Neural cell (in vitro differentiated cells): ENCODE measurements at regions not wholly inside any gene's neighbourhood (a gene's known extent, or its start where the extent isn't known, plus 50 kb on each side); places are given as distances from the start of the nearest gene placed in this dataset.

Experiments
- H2AFZ ChIP-seq: fragments of 200-600, 300-800 bp; sonication (generic), shearing (Covaris generic); 2 replicates; pipeline ENCODE4 v1.6.0; 2014; ENCODE audit warnings: low read depth, mild to moderate bottlenecking, antibody characterized with exemption, low read length, moderate library complexity
- H3F3A ChIP-seq: fragments of 200-600 bp; shearing (Covaris generic); 2 replicates; pipeline ENCODE4 v1.6.1; 2016; ENCODE audit warnings: mild to moderate bottlenecking, moderate library complexity, mixed read lengths, antibody characterized with exemption, low read length; ENCODE audit not compliant: insufficient read depth, poor library complexity, severe bottlenecking
- H3K27ac ChIP-seq: fragments of 200-600, 300-800 bp; sonication (generic), shearing (Covaris generic); 2 replicates; pipeline ENCODE4 v1.5.1; 2014; ENCODE audit warnings: mild to moderate bottlenecking, low read length, moderate library complexity
- H3K27me3 ChIP-seq: fragments of 300-800, 200-600 bp; sonication (generic), shearing (Covaris generic); 2 replicates; pipeline ENCODE4 v1.6.0; 2014; ENCODE audit warnings: mild to moderate bottlenecking, low read depth, low read length, moderate library complexity; ENCODE audit not compliant: insufficient read depth
- H3K36me3 ChIP-seq: fragments of 300-800, 200-600 bp; sonication (generic), shearing (Covaris generic); 2 replicates; pipeline ENCODE4 v1.5.1; 2014; ENCODE audit warnings: mild to moderate bottlenecking, antibody characterized with exemption, low read length, moderate library complexity; ENCODE audit not compliant: insufficient read depth
- H3K4me2 ChIP-seq: fragments of 300-800, 200-600 bp; sonication (generic), shearing (Covaris generic); 2 replicates; pipeline ENCODE4 v1.6.0; 2014; ENCODE audit warnings: mild to moderate bottlenecking, low read length
- H3K4me3 ChIP-seq: fragments of 300-800, 200-600 bp; sonication (generic), shearing (Covaris generic); 2 replicates; pipeline ENCODE4 v1.5.1; 2014; ENCODE audit warnings: mild to moderate bottlenecking, low read length, moderate library complexity
- H3K79me2 ChIP-seq: fragments of 200-600 bp; shearing (Covaris generic); replicated peaks from 2 replicates; pipeline ENCODE4 v1.6.0; 2014; ENCODE audit warnings: mild to moderate bottlenecking, low read length, moderate library complexity; ENCODE audit not compliant: insufficient read depth
- H3K9ac ChIP-seq: fragments of 300-800, 200-600 bp; sonication (generic), shearing (Covaris generic); 2 replicates; pipeline ENCODE4 v1.6.1; 2016; ENCODE audit warnings: mild to moderate bottlenecking, low read length, mixed read lengths
- H3K9me2 ChIP-seq: fragments of 200-600 bp; shearing (Covaris generic); 2 replicates; pipeline ENCODE4 v1.6.1; 2016; ENCODE audit warnings: mild to moderate bottlenecking, low read length, mixed read lengths; ENCODE audit not compliant: insufficient read depth
- H3K9me3 ChIP-seq: fragments of 200-600, 300-800 bp; sonication (generic), shearing (Covaris generic); 2 replicates; pipeline ENCODE4 v1.6.1; 2016; ENCODE audit warnings: mild to moderate bottlenecking, mixed run types, low read length, moderate library complexity, mixed read lengths
- H4K20me1 ChIP-seq: fragments of 200-600 bp; shearing (Covaris generic); 2 replicates; pipeline ENCODE4 v1.6.1; 2016; ENCODE audit warnings: mild to moderate bottlenecking, mixed run types; ENCODE audit not compliant: insufficient read depth
- EP300 ChIP-seq: fragments of 450-650 bp; conservative IDR thresholded peaks from 2 replicates; pipeline ENCODE4 v1.6.1; 2014; ENCODE audit warnings: antibody characterized with exemption, mild to moderate bottlenecking, moderate library complexity; ENCODE audit not compliant: poor library complexity, severe bottlenecking
- EZH2 ChIP-seq: fragments of 200-600, 300-800 bp; shearing (Covaris generic), sonication (generic); IDR thresholded peaks from 2 replicates; pipeline ENCODE4 v1.6.1; 2014; ENCODE audit warnings: antibody characterized with exemption, low read length, borderline replicate concordance, mild to moderate bottlenecking; ENCODE audit not compliant: insufficient read depth, poor library complexity, severe bottlenecking
- MXI1 ChIP-seq: fragments of 450-650 bp; conservative IDR thresholded peaks from 2 replicates; pipeline ENCODE4 v1.6.1; 2014; ENCODE audit warnings: antibody characterized with exemption, mild to moderate bottlenecking; ENCODE audit not compliant: poor library complexity, severe bottlenecking
- POLR2AphosphoS5 ChIP-seq: IDR thresholded peaks from 2 replicates; pipeline ENCODE4 v1.6.1; 2012
- RAD21 ChIP-seq: fragments of 450-650 bp; conservative IDR thresholded peaks from 2 replicates; pipeline ENCODE4 v1.6.1; 2014; ENCODE audit warnings: antibody characterized with exemption, mild to moderate bottlenecking, moderate library complexity
- SMC3 ChIP-seq: fragments of 450-650 bp; conservative IDR thresholded peaks from 2 replicates; pipeline ENCODE4 v1.6.1; 2014; ENCODE audit warnings: antibody characterized with exemption, mild to moderate bottlenecking, moderate library complexity; ENCODE audit not compliant: poor library complexity
- TAF1 ChIP-seq: IDR thresholded peaks from 2 replicates; pipeline ENCODE4 v1.6.1; 2012; ENCODE audit warnings: low read depth
- TF ChIP-seq, protein P1 (sequence below): IDR thresholded peaks from 2 replicates; pipeline ENCODE4 v1.6.1; 2012; ENCODE audit warnings: borderline replicate concordance
- TF ChIP-seq, protein P2 (sequence below): fragments of 450-650 bp; IDR thresholded peaks from 2 replicates; pipeline ENCODE4 v1.5.1; 2014; ENCODE audit warnings: antibody characterized with exemption, mild to moderate bottlenecking, moderate library complexity; ENCODE audit not compliant: poor library complexity, severe bottlenecking

DNA sequence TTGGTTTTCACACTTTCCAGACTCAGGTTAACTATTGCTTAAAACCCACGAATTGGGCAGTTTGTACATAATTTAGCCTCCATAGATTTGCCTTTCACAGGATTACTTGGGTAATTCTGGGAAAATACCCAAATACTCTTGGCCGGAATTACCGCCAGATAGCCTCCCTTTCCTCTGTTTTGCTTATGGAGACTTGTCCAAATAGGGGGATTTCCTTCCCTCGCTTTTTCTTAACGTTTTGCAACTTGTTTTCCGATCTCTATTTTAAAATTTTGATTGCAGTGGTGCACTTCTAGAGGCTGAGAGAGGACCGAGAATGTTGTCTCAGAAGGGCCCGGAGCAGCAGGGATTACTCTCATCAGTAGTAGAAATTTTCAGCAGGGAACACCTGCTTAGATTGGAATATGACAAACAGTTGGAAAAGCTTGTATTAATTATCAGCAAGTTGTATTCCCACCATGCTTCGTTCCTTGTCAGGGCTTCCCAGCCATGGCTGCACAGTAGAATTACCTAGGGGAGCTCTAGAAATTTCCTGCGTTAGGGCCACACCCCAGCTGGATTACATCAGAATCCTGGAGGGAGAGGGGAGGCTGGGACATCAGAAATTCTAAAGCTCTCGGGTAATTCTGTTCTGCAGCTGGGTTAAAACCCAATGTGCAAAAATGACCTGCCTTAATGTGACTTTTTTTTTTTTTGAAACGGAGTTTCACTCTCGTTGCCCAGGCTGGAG lies 329.1 kb downstream of the SH3GL2 start:
- H3K27me3 ChIP-seq: peaks cover 54% of the 10 kb centered on the region
- H3K4me3 ChIP-seq: no peak overlapping the region
- no peak overlapping the region for H3K4me2 ChIP-seq

DNA sequence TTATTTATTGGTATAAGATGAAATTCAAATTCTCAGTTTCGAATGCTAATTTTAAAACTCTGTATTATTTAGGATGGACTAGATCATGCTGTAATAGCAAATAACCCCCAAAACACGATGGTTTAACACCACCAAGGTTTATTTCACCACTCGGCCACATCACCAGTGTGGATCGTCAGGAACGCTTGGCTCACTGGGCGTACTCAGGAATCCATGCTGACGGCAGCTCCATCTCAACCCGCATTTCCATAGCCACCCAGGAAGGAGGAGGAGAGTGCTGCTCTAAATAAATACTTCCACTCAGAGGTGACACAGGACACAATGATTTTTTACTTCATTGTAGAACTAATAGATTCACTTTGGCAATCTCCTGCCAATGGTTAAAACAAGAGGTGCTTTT lies 347.4 kb downstream of the SH3GL2 start:
- TF ChIP-seq EZH2 (no peak), MXI1 (no peak), RAD21 (no peak), POLR2AphosphoS5 (no peak), SMC3 (no peak), TAF1 (no peak), EP300 (no peak)
- TF ChIP-seq, protein P1, sequence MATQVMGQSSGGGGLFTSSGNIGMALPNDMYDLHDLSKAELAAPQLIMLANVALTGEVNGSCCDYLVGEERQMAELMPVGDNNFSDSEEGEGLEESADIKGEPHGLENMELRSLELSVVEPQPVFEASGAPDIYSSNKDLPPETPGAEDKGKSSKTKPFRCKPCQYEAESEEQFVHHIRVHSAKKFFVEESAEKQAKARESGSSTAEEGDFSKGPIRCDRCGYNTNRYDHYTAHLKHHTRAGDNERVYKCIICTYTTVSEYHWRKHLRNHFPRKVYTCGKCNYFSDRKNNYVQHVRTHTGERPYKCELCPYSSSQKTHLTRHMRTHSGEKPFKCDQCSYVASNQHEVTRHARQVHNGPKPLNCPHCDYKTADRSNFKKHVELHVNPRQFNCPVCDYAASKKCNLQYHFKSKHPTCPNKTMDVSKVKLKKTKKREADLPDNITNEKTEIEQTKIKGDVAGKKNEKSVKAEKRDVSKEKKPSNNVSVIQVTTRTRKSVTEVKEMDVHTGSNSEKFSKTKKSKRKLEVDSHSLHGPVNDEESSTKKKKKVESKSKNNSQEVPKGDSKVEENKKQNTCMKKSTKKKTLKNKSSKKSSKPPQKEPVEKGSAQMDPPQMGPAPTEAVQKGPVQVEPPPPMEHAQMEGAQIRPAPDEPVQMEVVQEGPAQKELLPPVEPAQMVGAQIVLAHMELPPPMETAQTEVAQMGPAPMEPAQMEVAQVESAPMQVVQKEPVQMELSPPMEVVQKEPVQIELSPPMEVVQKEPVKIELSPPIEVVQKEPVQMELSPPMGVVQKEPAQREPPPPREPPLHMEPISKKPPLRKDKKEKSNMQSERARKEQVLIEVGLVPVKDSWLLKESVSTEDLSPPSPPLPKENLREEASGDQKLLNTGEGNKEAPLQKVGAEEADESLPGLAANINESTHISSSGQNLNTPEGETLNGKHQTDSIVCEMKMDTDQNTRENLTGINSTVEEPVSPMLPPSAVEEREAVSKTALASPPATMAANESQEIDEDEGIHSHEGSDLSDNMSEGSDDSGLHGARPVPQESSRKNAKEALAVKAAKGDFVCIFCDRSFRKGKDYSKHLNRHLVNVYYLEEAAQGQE: no peak
- TF ChIP-seq, protein P2, sequence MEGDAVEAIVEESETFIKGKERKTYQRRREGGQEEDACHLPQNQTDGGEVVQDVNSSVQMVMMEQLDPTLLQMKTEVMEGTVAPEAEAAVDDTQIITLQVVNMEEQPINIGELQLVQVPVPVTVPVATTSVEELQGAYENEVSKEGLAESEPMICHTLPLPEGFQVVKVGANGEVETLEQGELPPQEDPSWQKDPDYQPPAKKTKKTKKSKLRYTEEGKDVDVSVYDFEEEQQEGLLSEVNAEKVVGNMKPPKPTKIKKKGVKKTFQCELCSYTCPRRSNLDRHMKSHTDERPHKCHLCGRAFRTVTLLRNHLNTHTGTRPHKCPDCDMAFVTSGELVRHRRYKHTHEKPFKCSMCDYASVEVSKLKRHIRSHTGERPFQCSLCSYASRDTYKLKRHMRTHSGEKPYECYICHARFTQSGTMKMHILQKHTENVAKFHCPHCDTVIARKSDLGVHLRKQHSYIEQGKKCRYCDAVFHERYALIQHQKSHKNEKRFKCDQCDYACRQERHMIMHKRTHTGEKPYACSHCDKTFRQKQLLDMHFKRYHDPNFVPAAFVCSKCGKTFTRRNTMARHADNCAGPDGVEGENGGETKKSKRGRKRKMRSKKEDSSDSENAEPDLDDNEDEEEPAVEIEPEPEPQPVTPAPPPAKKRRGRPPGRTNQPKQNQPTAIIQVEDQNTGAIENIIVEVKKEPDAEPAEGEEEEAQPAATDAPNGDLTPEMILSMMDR: no peak
- no peak overlapping the region for H3K4me3 ChIP-seq
- H3K4me2 ChIP-seq: no peak overlapping the region
- H3K36me3 ChIP-seq: no peaks in the 10 kb centered on the region
- H3F3A ChIP-seq: no peaks in the 10 kb centered on the region
- no peak overlapping the region for H3K27ac ChIP-seq
- H3K9ac ChIP-seq: no peak overlapping the region
- H3K79me2 ChIP-seq: no peaks in the 10 kb centered on the region
- no peaks in the 10 kb centered on the region for H3K27me3 ChIP-seq
- no peaks in the 10 kb centered on the region for H3K9me2 ChIP-seq
- no peaks in the 10 kb centered on the region for H3K9me3 ChIP-seq
- no peak overlapping the region for H2AFZ ChIP-seq
- no peaks in the 10 kb centered on the region for H4K20me1 ChIP-seq

More for the DNA sequence above, 329.1 kb downstream of the SH3GL2 start:
- H3K36me3 ChIP-seq: no peaks in the 10 kb centered on the region
- no peak overlapping the region for H3K9ac ChIP-seq
- H3K9me2 ChIP-seq: no peaks in the 10 kb centered on the region
- no peaks in the 10 kb centered on the region for H3K79me2 ChIP-seq
- no peak overlapping the region for H2AFZ ChIP-seq
- no peaks in the 10 kb centered on the region for H3F3A ChIP-seq
- no peak overlapping the region for H3K27ac ChIP-seq
- no peaks in the 10 kb centered on the region for H4K20me1 ChIP-seq
- no peaks in the 10 kb centered on the region for H3K9me3 ChIP-seq
- TF ChIP-seq TAF1 (no peak), EP300 (no peak), MXI1 (no peak), EZH2 (no peak), POLR2AphosphoS5 (no peak), SMC3 (no peak)
